Stimulated activated naive CD8-positive, alpha-beta T cell treated with anti-CD3 and anti-CD28 coated beads, Interleukin-15, Interleukin-2, amounts not matched to agents 100 ng/mL and 50 ng/mL, for 24 hours (primary cell): ENCODE measurements at regions not wholly inside any gene's neighbourhood (a gene's known extent, or its start where the extent isn't known, plus 50 kb on each side); places are given as distances from the start of the nearest gene placed in this dataset.

Experiments
- H3K27ac Mint-ChIP-seq: one replicate; pipeline ENCODE4 v1.8.0; 2021; ENCODE audit warnings: mild to moderate bottlenecking, mixed read lengths
- H3K27me3 Mint-ChIP-seq: one replicate; pipeline ENCODE4 v1.8.0; 2021; ENCODE audit warnings: mixed read lengths
- H3K36me3 Mint-ChIP-seq: one replicate; pipeline ENCODE4 v1.8.0; 2021; ENCODE audit warnings: low read depth, mixed read lengths
- H3K4me1 Mint-ChIP-seq: one replicate; pipeline ENCODE4 v1.8.0; 2021; ENCODE audit warnings: low read depth, mixed read lengths
- H3K4me3 Mint-ChIP-seq: one replicate; pipeline ENCODE4 v1.8.0; 2021; ENCODE audit warnings: mild to moderate bottlenecking, mixed read lengths
- H3K9me3 Mint-ChIP-seq: one replicate; pipeline ENCODE4 v1.8.0; 2021; ENCODE audit warnings: mixed read lengths

DNA sequence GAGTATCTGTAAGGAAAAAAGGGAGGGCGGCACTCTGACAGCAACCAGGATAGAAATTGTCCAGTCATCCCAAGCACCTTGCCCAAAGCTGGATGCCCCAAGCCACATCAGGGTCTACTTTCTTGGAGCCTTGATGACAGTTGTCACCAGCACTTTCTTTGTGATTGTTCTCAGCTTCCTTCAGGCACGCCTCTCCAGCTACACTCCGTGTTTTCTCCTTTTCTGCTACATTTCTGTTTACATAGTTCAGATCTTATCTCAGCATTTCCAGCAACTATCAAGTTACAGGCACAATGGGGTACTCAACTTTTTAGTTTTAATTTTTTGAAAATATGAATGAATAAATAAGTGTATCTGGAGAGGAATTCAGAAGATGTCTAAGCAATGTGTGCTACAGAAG, 115.3 kb upstream of the CELF4 start:
- Mint-ChIP-seq H3K4me3 (no peak overlapping the region), H3K36me3 (no peaks in the 10 kb centered on the region), H3K4me1 (no peaks in the 10 kb centered on the region), H3K9me3 (peaks cover 3% of the 10 kb centered on the region), H3K27ac (no peak overlapping the region), H3K27me3 (no peaks in the 10 kb centered on the region)

GRCh38 chr18:37676276-37676675, 110.7 kb upstream of the CELF4 start:
- Mint-ChIP-seq H3K27ac (no peak overlapping the region), H3K36me3 (no peaks in the 10 kb centered on the region), H3K4me1 (no peaks in the 10 kb centered on the region), H3K9me3 (peaks cover 7% of the 10 kb centered on the region), H3K4me3 (no peak overlapping the region), H3K27me3 (no peaks in the 10 kb centered on the region)

- H3K9me3 Mint-ChIP-seq: peaks cover 7% of the 10 kb centered on the region
- H3K36me3 Mint-ChIP-seq: no peaks in the 10 kb centered on the region
- no peak overlapping the region for H3K4me3 Mint-ChIP-seq
- H3K27me3 Mint-ChIP-seq: no peaks in the 10 kb centered on the region
- no peak overlapping the region for H3K27ac Mint-ChIP-seq
- H3K4me1 Mint-ChIP-seq: no peaks in the 10 kb centered on the region
Observed at GRCh38 chr18:37675699-37676098, 110.1 kb upstream of the CELF4 start.

DNA sequence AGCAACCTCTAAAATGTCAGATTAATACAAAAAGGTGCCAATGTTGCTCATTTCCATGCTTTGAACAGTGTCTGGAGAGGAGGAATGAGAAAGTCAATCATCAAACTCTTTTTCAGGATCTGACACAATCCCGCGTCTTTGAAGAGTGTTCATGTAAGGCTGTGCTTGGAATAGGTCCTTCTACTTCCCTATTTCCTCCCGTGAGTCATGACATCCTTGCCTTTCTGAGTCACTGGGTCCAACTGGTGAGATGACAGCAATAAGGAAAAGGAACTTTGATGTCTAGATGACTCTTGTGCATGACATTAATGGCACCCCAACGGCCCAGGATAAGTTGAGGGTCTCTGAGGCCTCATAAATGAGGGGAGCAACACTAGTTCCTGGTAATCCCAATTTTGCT, 109.0 kb upstream of the CELF4 start:
- Mint-ChIP-seq H3K27ac (no peak overlapping the region), H3K9me3 (peaks cover 4% of the 10 kb centered on the region), H3K4me1 (no peaks in the 10 kb centered on the region), H3K27me3 (no peaks in the 10 kb centered on the region), H3K4me3 (no peak overlapping the region), H3K36me3 (no peaks in the 10 kb centered on the region)

DNA sequence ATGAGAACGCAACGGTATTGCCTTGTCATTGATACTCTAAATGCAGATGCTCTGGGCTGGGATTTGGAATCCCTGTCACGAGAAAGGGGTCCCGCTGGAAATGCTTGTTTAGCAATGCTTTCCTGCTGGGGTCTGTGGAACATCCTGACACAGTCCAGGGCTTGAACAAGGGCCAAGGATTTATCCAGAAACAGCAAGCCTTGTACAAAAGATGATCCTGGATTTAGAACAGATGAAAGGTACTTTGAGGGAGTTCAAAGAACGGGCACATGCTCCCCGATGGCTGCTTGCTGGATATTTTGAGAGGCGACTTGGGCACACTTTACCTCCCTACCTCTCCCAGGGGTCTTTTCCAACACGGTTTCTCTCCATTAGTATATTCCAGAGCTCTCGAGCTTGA, 108.1 kb upstream of the CELF4 start:
- peaks cover 4% of the 10 kb centered on the region for H3K9me3 Mint-ChIP-seq
- no peaks in the 10 kb centered on the region for H3K27me3 Mint-ChIP-seq
- H3K4me1 Mint-ChIP-seq: no peaks in the 10 kb centered on the region
- no peaks in the 10 kb centered on the region for H3K36me3 Mint-ChIP-seq
- H3K4me3 Mint-ChIP-seq: no peak overlapping the region
- no peak overlapping the region for H3K27ac Mint-ChIP-seq

DNA sequence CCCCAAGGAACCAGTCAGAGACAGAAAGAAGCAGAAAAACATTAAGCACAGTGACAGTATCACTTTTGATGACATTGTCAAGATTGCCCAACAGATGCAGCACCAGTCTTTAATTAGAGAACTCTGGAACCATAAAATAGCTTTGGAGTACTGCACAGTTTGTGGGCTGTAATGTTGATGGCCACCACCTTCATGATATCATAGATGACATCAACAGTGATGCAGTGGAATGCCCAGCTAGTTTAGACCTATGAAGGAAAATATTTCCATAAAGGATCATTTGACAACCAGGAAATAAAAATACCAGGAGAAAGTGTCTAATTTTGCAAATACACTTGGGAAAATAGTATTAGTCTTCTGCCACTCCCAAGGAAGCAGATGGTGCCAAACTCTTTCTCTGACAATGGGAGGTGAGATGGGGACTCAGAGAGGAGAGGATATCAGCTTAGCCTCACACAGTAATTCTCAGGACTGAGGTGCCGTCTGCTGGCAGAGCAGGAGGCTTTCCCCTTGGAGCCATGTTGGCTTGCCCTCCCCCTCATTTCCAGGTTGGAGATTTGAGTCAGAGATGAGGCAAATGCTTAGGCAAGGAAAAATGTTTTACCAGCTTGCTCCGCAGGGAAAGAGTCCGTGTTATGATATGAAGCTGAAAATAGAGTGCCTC, 107.5 kb upstream of the CELF4 start:
- Mint-ChIP-seq H3K27ac (no peak overlapping the region), H3K9me3 (peaks cover 4% of the 10 kb centered on the region), H3K36me3 (no peaks in the 10 kb centered on the region), H3K4me3 (no peak overlapping the region), H3K27me3 (no peaks in the 10 kb centered on the region), H3K4me1 (no peaks in the 10 kb centered on the region)

- H3K4me1 Mint-ChIP-seq: no peaks in the 10 kb centered on the region
- no peak overlapping the region for H3K27ac Mint-ChIP-seq
- H3K27me3 Mint-ChIP-seq: no peaks in the 10 kb centered on the region
- H3K9me3 Mint-ChIP-seq: peaks cover 4% of the 10 kb centered on the region
- no peaks in the 10 kb centered on the region for H3K36me3 Mint-ChIP-seq
- no peak overlapping the region for H3K4me3 Mint-ChIP-seq
Observed at GRCh38 chr18:37672001-37672400, 106.4 kb upstream of the CELF4 start.

DNA sequence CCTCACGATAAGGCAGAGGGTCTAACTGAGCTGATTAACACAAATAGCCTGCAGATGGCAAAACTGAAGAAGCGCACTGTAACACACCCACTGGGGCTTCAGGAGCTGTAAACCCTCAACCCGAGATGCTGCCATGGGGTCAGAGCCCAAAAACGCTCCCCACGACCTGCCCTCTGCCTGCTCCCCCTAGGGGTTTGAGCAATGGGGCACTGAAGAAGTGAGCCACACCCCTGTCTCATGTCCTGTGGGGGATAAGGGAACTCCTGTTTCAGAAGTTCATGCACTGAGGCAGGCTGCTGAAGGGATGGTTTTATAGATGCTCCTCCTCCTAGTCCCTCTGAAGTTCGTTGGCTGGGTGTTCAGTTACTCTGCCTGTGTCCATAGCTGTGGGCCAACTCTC, 105.9 kb upstream of the CELF4 start:
- Mint-ChIP-seq H3K9me3 (peaks cover 4% of the 10 kb centered on the region), H3K27me3 (no peaks in the 10 kb centered on the region), H3K36me3 (no peaks in the 10 kb centered on the region), H3K27ac (no peak overlapping the region), H3K4me1 (no peaks in the 10 kb centered on the region), H3K4me3 (no peak overlapping the region)

- no peaks in the 10 kb centered on the region for H3K27me3 Mint-ChIP-seq
- H3K9me3 Mint-ChIP-seq: peaks cover 4% of the 10 kb centered on the region
- no peak overlapping the region for H3K27ac Mint-ChIP-seq
- no peaks in the 10 kb centered on the region for H3K4me1 Mint-ChIP-seq
- H3K36me3 Mint-ChIP-seq: no peaks in the 10 kb centered on the region
- H3K4me3 Mint-ChIP-seq: no peak overlapping the region
Observed at GRCh38 chr18:37671119-37671518, 105.5 kb upstream of the CELF4 start.

DNA sequence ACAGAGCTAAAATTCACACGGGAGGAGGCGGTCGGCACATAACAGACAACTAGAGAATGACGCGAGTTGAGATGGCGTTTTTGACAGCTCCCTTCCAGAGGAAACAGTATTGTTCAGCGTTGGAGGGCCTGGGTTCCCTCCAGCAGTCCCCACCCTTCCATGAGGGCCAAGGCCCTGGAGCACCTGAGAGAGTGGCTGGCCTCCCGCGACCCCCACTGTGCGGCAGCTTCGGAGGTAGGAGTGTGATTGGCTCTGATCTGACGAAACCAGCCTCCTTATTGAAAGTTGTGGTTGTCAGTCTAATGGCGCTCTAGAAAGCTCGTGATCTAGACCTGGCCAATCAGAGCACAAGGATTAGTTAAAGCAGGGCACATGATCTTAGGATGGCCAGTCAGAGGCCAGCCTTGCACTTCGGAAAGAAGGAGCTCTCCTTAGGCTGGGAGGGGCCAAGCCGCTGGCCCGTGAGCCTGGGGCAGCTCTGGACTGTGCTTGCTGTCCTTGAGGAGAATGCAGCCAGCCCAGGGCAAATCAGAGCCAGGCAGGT, 104.5 kb upstream of the CELF4 start:
- H3K27ac Mint-ChIP-seq: no peak overlapping the region
- H3K36me3 Mint-ChIP-seq: no peaks in the 10 kb centered on the region
- H3K9me3 Mint-ChIP-seq: peaks cover 4% of the 10 kb centered on the region
- no peaks in the 10 kb centered on the region for H3K27me3 Mint-ChIP-seq
- H3K4me3 Mint-ChIP-seq: no peak overlapping the region
- H3K4me1 Mint-ChIP-seq: no peaks in the 10 kb centered on the region

- Mint-ChIP-seq H3K27ac (no peak overlapping the region), H3K36me3 (no peaks in the 10 kb centered on the region), H3K4me1 (no peaks in the 10 kb centered on the region), H3K4me3 (no peak overlapping the region), H3K9me3 (peaks cover 4% of the 10 kb centered on the region), H3K27me3 (no peaks in the 10 kb centered on the region)
Observed at GRCh38 chr18:37668971-37669747, 103.6 kb upstream of the CELF4 start.

DNA sequence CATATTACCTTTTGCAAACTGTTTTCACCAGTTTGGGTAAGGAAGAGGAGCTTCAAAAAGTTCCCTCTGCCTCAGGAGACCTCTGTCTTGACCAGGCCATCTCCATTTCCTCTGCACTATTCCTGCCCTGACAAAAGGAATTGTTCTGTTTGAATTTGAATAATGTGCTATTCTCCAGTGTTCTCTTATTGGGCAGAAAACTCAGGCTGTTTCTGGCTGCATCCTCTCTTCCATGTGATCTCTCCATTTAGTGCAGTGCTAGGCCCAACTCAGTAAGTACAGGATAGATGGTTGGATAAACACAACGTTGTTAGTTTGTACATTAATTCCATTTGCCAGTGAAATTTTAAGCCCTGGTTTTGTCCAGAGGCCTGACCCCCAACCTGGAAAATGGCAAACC, 102.2 kb upstream of the CELF4 start:
- H3K9me3 Mint-ChIP-seq: no peaks in the 10 kb centered on the region
- no peaks in the 10 kb centered on the region for H3K36me3 Mint-ChIP-seq
- H3K4me1 Mint-ChIP-seq: no peaks in the 10 kb centered on the region
- no peak overlapping the region for H3K4me3 Mint-ChIP-seq
- H3K27ac Mint-ChIP-seq: no peak overlapping the region
- H3K27me3 Mint-ChIP-seq: no peaks in the 10 kb centered on the region

DNA sequence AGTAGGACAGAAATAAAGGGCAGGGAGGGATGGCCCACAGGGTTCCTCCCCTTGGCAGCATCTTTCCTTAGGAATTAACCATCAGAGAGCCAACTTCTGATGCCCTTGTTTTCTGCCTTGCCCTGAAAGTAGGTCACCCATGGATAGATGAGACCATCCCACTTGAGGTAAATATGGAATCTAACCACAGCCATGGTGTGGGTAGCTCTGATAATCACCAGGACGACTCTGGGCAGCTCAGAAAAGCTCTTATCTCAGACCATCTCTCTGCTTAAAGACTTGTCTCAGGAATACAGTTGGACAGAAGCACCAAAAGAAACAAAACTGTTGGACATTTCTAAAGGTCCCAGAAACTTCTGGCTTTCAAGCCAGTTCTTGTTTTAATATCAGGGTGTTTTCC, 101.4 kb upstream of the CELF4 start:
- no peak overlapping the region for H3K4me3 Mint-ChIP-seq
- H3K36me3 Mint-ChIP-seq: no peaks in the 10 kb centered on the region
- H3K4me1 Mint-ChIP-seq: no peaks in the 10 kb centered on the region
- no peaks in the 10 kb centered on the region for H3K27me3 Mint-ChIP-seq
- no peak overlapping the region for H3K27ac Mint-ChIP-seq
- H3K9me3 Mint-ChIP-seq: no peaks in the 10 kb centered on the region

- Mint-ChIP-seq H3K4me3 (no peak overlapping the region), H3K27me3 (no peaks in the 10 kb centered on the region), H3K9me3 (no peaks in the 10 kb centered on the region), H3K36me3 (no peaks in the 10 kb centered on the region), H3K4me1 (no peaks in the 10 kb centered on the region), H3K27ac (no peak overlapping the region)
Observed at GRCh38 chr18:37666451-37666850, 100.9 kb upstream of the CELF4 start.

DNA sequence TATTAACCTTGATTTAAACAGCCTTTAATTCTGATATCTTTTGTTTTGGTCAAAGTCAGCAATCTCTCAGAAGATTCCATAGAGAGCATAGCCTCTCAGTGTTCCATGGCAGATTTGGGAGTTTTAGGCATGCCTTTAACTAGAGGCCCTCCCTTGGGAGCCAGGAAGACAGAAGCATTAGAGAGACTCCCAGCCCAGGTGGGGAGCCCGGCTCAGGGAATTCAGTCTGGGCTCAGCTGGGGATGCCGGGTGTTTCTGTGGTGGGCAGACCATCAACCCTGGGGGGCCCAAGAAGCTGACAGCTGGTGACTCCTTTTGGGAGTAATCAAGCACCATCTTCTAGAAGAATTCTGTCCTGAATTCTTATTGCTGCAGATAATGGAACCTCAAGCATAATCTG, 99.7 kb upstream of the CELF4 start:
- H3K4me3 Mint-ChIP-seq: no peak overlapping the region
- H3K27me3 Mint-ChIP-seq: no peaks in the 10 kb centered on the region
- H3K9me3 Mint-ChIP-seq: no peaks in the 10 kb centered on the region
- no peaks in the 10 kb centered on the region for H3K4me1 Mint-ChIP-seq
- no peak overlapping the region for H3K27ac Mint-ChIP-seq
- no peaks in the 10 kb centered on the region for H3K36me3 Mint-ChIP-seq

- H3K9me3 Mint-ChIP-seq: no peaks in the 10 kb centered on the region
- H3K27me3 Mint-ChIP-seq: no peaks in the 10 kb centered on the region
- H3K4me3 Mint-ChIP-seq: no peak overlapping the region
- no peak overlapping the region for H3K27ac Mint-ChIP-seq
- H3K4me1 Mint-ChIP-seq: no peaks in the 10 kb centered on the region
- no peaks in the 10 kb centered on the region for H3K36me3 Mint-ChIP-seq
Observed at GRCh38 chr18:37663446-37663845, 97.8 kb upstream of the CELF4 start.
